ENCODE measurements at regions not wholly inside any gene's neighbourhood (a gene's known extent, or its start where the extent isn't known, plus 50 kb on each side); places are given as distances from the start of the nearest gene placed in this dataset.

GRCh38 chr1:232140419-232141166, 489.3 kb downstream of the SIPA1L2 start:
- Mint-ChIP-seq H3K4me3 (ENCODE audit: unreplicated experiment) (no peak overlapping the region), H3K27ac (ENCODE audit: unreplicated experiment) (no peak overlapping the region), H3K4me1 (ENCODE audit: low read depth, unreplicated experiment) (no peaks in the 10 kb centered on the region), H3K27me3 (ENCODE audit: insufficient read depth, unreplicated experiment) (no peaks in the 10 kb centered on the region), H3K9me3 (ENCODE audit: unreplicated experiment) (no peaks in the 10 kb centered on the region), H3K36me3 (ENCODE audit: insufficient read depth, unreplicated experiment) (no peaks in the 10 kb centered on the region)
- intact Hi-C loops (cut with micrococcal nuclease; ENCODE audit: unreplicated experiment), result no loop called here
- ChIA-PET CTCF (no interaction called here), POLR2A (no interaction called here)
- TF ChIP-seq CTCF (IDR thresholded peaks at IDR 0.05; ENCODE audit: insufficient read depth in 1 of 2, low read depth in 1 of 2, low read length in 1 of 2, severe bottlenecking in 1 of 2, unreplicated experiment in 1 of 2), result no peak
- no peaks in the 10 kb centered on the region for H3K4me1 ChIP-seq
- no peak for DNase-seq
- H3K4me3 ChIP-seq (ENCODE audit: low read depth, low read length), result no peak overlapping the region
- 0 out of 2 replicates have a peak, but pooled peaks cover 7% of the 10 kb centered on the region for H3K9me3 ChIP-seq
- no peaks in the 10 kb centered on the region for H3K27me3 ChIP-seq (replicated peaks; ENCODE audit: control insufficient read depth, insufficient read depth, low read length)
- no peaks in the 10 kb centered on the region for H3K36me3 ChIP-seq (ENCODE audit: control insufficient read depth, insufficient read depth, low read length)
- no TSS peak for BruUV-seq (replicated peaks)

- DNase-seq, result no peak
- no peaks in the 10 kb centered on the region for H3K4me1 ChIP-seq
- no peaks in the 10 kb centered on the region for H3K27me3 ChIP-seq (replicated peaks; ENCODE audit: control insufficient read depth, insufficient read depth, low read length)
- H3K27me3 Mint-ChIP-seq (ENCODE audit: insufficient read depth, unreplicated experiment), result no peaks in the 10 kb centered on the region
- no peaks in the 10 kb centered on the region for H3K36me3 Mint-ChIP-seq (ENCODE audit: insufficient read depth, unreplicated experiment)
- H3K4me1 Mint-ChIP-seq (ENCODE audit: low read depth, unreplicated experiment), result no peaks in the 10 kb centered on the region
- no peak overlapping the region for H3K4me3 ChIP-seq (ENCODE audit: low read depth, low read length)
- H3K9me3 ChIP-seq, result 0 out of 2 replicates have a peak, but pooled peaks cover 7% of the 10 kb centered on the region
- no peak for TF ChIP-seq CTCF (IDR thresholded peaks at IDR 0.05; ENCODE audit: insufficient read depth in 1 of 2, low read depth in 1 of 2, low read length in 1 of 2, severe bottlenecking in 1 of 2, unreplicated experiment in 1 of 2)
- no peak overlapping the region for H3K4me3 Mint-ChIP-seq (ENCODE audit: unreplicated experiment)
- H3K9me3 Mint-ChIP-seq (ENCODE audit: unreplicated experiment), result no peaks in the 10 kb centered on the region
- ChIA-PET CTCF (no interaction called here), POLR2A (no interaction called here)
- intact Hi-C loops (cut with micrococcal nuclease; ENCODE audit: unreplicated experiment), result no loop called here
- no peaks in the 10 kb centered on the region for H3K36me3 ChIP-seq (ENCODE audit: control insufficient read depth, insufficient read depth, low read length)
- H3K27ac Mint-ChIP-seq (ENCODE audit: unreplicated experiment), result no peak overlapping the region
- no TSS peak for BruUV-seq (replicated peaks)
Measured at GRCh38 chr1:232139444-232139843, 490.5 kb downstream of the SIPA1L2 start.

GRCh38 chr1:232138044-232138443, 491.9 kb downstream of the SIPA1L2 start:
- H3K4me1 Mint-ChIP-seq (ENCODE audit: low read depth, unreplicated experiment), result no peaks in the 10 kb centered on the region
- BruUV-seq (replicated peaks), result no TSS peak
- H3K27me3 Mint-ChIP-seq (ENCODE audit: insufficient read depth, unreplicated experiment), result no peaks in the 10 kb centered on the region
- no peaks in the 10 kb centered on the region for H3K27me3 ChIP-seq (replicated peaks; ENCODE audit: control insufficient read depth, insufficient read depth, low read length)
- H3K4me3 ChIP-seq (ENCODE audit: low read depth, low read length), result no peak overlapping the region
- DNase-seq, result no peak
- no peak for TF ChIP-seq CTCF (IDR thresholded peaks at IDR 0.05; ENCODE audit: insufficient read depth in 1 of 2, low read depth in 1 of 2, low read length in 1 of 2, severe bottlenecking in 1 of 2, unreplicated experiment in 1 of 2)
- H3K36me3 Mint-ChIP-seq (ENCODE audit: insufficient read depth, unreplicated experiment), result no peaks in the 10 kb centered on the region
- no peaks in the 10 kb centered on the region for H3K36me3 ChIP-seq (ENCODE audit: control insufficient read depth, insufficient read depth, low read length)
- H3K4me1 ChIP-seq, result no peaks in the 10 kb centered on the region
- H3K27ac Mint-ChIP-seq (ENCODE audit: unreplicated experiment), result no peak overlapping the region
- no peaks in the 10 kb centered on the region for H3K9me3 Mint-ChIP-seq (ENCODE audit: unreplicated experiment)
- H3K9me3 ChIP-seq, result 0 out of 2 replicates have a peak, but pooled peaks cover 7% of the 10 kb centered on the region
- intact Hi-C loops (cut with micrococcal nuclease; ENCODE audit: unreplicated experiment), result no loop called here
- CTCF ChIA-PET, result no interaction called here
- POLR2A ChIA-PET, result no interaction called here
- H3K4me3 Mint-ChIP-seq (ENCODE audit: unreplicated experiment), result no peak overlapping the region
